ENCODE measurements at regions not wholly inside any gene's neighbourhood (a gene's known extent, or its start where the extent isn't known, plus 50 kb on each side); places are given as distances from the start of the nearest gene placed in this dataset.
"Not testable (repeated sequence)": the region's sequence is repeated elsewhere in the genome, so short reads cannot be mapped to it uniquely, and the experiment has no call there.

GRCh38 chr6:63475707-63476106 lies 96.6 kb upstream of the LOC128125822 start:
- no peak for DNase-seq (ENCODE audit: extremely low spot score, insufficient read length, low read depth)
- no peak for FAIRE-seq

- DNase-seq (ENCODE audit: extremely low spot score, insufficient read length, low read depth) (no peak), FAIRE-seq (no peak)
These were observed 96.0 kb upstream of the LOC128125822 start for GRCh38 chr6:63476302-63476701.

- FAIRE-seq (no peak), DNase-seq (ENCODE audit: extremely low spot score, insufficient read length, low read depth) (no peak)
These were observed 94.7 kb upstream of the LOC128125822 start for GRCh38 chr6:63477422-63478040.

GRCh38 chr6:63478734-63479133 lies 93.5 kb upstream of the LOC128125822 start:
- FAIRE-seq (no peak), DNase-seq (ENCODE audit: extremely low spot score, insufficient read length, low read depth) (no peak)

GRCh38 chr6:63486196-63486595 lies 86.1 kb upstream of the LOC128125822 start:
- DNase-seq (ENCODE audit: extremely low spot score, insufficient read length, low read depth): no peak
- no peak for FAIRE-seq

- FAIRE-seq: no peak
- DNase-seq (ENCODE audit: extremely low spot score, insufficient read length, low read depth): no peak
These were observed 85.0 kb upstream of the LOC128125822 start for GRCh38 chr6:63487103-63487813.

GRCh38 chr6:63491119-63491518 lies 81.2 kb upstream of the LOC128125822 start:
- FAIRE-seq: no peak
- DNase-seq (ENCODE audit: extremely low spot score, insufficient read length, low read depth): no peak

GRCh38 chr6:63492476-63492875 lies 79.8 kb upstream of the LOC128125822 start:
- DNase-seq (ENCODE audit: extremely low spot score, insufficient read length, low read depth): no peak
- FAIRE-seq: no peak

GRCh38 chr6:63493557-63493956 lies 78.7 kb upstream of the LOC128125822 start:
- FAIRE-seq (no peak), DNase-seq (ENCODE audit: extremely low spot score, insufficient read length, low read depth) (no peak)

GRCh38 chr6:63496361-63496804 lies 75.9 kb upstream of the LOC128125822 start:
- no peak for DNase-seq (ENCODE audit: extremely low spot score, insufficient read length, low read depth)

GRCh38 chr6:63502156-63502555 lies 70.1 kb upstream of the LOC128125822 start:
- FAIRE-seq (no peak), DNase-seq (ENCODE audit: extremely low spot score, insufficient read length, low read depth) (no peak)

More at GRCh38 chr6:63496361-63496804, 75.9 kb upstream of the LOC128125822 start:
- no peak for FAIRE-seq

- DNase-seq (ENCODE audit: extremely low spot score, insufficient read length, low read depth) (no peak), FAIRE-seq (no peak)
These were observed 69.1 kb upstream of the LOC128125822 start for GRCh38 chr6:63503199-63503598.

- FAIRE-seq (peak; percentile 96), DNase-seq (ENCODE audit: extremely low spot score, insufficient read length, low read depth) (peak; percentile 52)
These were observed 67.4 kb upstream of the LOC128125822 start for GRCh38 chr6:63504777-63505384.

- DNase-seq (ENCODE audit: extremely low spot score, insufficient read length, low read depth) (no peak), FAIRE-seq (peak; percentile 55)
These were observed 65.2 kb upstream of the LOC128125822 start for GRCh38 chr6:63507096-63507495.

- peak; percentile 54 for FAIRE-seq
These were observed 62.5 kb upstream of the LOC128125822 start for GRCh38 chr6:63509652-63510352.

GRCh38 chr6:63510353-63510686 lies 62.0 kb upstream of the LOC128125822 start:
- no peak for DNase-seq (ENCODE audit: extremely low spot score, insufficient read length, low read depth)
- no peak for FAIRE-seq

More at GRCh38 chr6:63509652-63510352, 62.5 kb upstream of the LOC128125822 start:
- no peak for DNase-seq (ENCODE audit: extremely low spot score, insufficient read length, low read depth)

GRCh38 chr6:63510849-63511248 lies 61.4 kb upstream of the LOC128125822 start:
- DNase-seq (ENCODE audit: extremely low spot score, insufficient read length, low read depth) (no peak), FAIRE-seq (peak; percentile 15)

GRCh38 chr6:63514488-63515173 lies 57.6 kb upstream of the LOC128125822 start:
- no peak for FAIRE-seq
- DNase-seq (ENCODE audit: extremely low spot score, insufficient read length, low read depth): no peak

GRCh38 chr6:63515227-63515626 lies 57.1 kb upstream of the LOC128125822 start:
- not testable (repeated sequence) for FAIRE-seq; DNase-seq (ENCODE audit: extremely low spot score, insufficient read length, low read depth)

All from GM18507 (cell line).